GM18508 (cell line): ENCODE measurements at regions not wholly inside any gene's neighbourhood (a gene's known extent, or its start where the extent isn't known, plus 50 kb on each side); places are given as distances from the start of the nearest gene placed in this dataset.

Experiments
- ATAC-seq: cut with Tn5 transposase; IDR thresholded peaks from one replicate; pipeline ENCODE4 v1.9.1; 2021; ENCODE audit warnings: moderate number of reproducible peaks; ENCODE audit not compliant: insufficient read depth, unreplicated experiment

DNA sequence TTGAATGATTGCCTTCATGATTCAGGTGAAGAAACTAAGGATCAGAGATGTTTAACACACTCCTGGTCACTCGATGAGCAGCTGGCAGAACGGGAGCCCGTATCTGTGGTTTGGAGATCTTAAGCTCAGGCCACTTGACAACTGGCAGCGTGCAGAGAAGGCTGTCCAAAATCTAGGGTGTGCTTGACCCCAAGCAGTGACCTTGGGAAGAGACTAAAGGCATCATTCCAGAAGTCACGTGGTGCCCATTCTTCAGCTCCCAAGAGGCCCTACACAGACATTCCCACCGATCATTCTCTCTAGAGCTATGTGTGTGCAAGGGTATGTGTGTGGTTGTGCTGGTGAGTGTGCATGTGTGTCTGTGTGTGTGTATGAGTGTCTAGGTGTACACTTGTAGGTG, 493.8 kb downstream of the TCERG1L start:
- no peak for ATAC-seq

DNA sequence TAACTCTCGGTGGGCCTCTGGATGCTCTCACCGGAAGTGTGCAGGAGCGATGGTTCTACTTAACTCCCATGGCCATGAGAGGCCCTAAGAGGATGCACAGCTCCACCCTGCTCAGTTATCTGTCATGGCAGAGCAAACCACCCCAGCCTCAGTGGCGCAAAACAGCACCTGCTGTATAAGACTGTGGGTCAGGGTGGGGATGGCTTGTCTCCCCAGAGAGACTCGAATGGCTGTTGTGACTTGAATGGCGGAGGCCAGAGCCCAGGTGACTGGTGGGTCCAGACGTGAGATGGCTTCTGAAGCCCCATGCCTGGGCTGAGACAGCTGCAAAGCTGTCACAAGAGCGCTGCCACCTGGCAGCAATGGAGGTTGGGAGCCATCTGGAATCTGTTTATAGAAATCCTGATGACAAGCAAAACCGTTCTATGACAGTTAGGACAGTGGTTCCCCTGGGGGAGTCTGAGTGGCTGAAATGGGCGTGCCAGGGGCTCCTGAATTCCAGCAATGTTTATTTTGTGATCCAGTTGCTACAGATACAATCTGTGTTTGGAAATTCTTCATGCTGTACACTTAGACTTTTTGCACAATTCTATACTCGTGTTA, 490.5 kb downstream of the TCERG1L start:
- ATAC-seq, result no peak

DNA sequence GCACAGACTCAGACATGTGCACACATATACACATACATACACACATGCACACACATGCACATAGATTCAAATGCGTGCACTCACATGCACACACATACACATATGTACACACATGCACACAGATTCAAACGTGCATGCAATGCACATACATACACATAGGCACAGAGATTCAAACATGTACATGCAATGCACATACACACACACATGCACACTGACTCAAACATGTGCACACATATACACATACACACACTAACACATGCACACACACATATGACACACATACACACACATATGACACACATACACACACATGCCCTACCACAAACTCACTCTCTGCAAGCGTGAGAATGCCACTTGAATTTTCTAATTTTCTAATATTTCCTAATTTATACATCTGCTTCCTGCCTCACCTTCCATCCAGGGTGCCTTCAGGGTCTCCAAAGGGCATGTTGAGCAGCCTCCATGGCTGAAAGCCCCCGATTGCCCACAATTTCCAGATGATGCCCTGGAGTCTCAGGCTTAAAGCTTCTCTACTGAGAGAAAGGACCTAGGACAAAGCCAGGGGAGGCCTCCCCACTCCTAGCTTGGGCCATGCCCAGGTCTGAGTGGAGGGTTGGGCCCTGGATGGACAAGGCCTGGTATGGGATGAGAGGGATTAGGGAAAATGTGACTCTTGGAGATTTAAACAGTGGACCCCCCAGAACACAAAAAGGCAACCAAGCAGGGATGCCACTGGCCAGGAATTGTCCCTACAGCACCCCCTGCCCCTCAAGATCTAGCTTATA, 487.1 kb downstream of the TCERG1L start:
- ATAC-seq, result no peak

DNA sequence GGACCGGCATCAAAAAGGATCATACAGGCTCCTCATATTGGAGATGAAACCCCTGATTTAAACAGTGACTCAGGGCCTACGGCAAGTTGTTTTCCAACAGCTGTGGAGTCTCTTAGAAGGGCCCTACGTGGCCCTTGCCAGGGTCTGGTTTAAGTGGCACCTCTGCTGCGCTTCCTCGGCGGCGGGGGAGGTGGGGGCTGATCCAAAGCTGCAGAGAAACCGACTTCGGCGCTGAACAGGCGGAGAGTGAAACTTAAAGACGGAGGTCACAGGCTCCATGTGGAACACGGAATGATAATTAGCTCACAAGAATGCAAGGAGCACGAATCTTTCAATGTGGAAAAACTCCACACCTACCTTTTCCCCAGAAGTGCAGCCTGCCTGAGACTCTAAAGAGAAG, 477.9 kb downstream of the TCERG1L start:
- no peak for ATAC-seq

DNA sequence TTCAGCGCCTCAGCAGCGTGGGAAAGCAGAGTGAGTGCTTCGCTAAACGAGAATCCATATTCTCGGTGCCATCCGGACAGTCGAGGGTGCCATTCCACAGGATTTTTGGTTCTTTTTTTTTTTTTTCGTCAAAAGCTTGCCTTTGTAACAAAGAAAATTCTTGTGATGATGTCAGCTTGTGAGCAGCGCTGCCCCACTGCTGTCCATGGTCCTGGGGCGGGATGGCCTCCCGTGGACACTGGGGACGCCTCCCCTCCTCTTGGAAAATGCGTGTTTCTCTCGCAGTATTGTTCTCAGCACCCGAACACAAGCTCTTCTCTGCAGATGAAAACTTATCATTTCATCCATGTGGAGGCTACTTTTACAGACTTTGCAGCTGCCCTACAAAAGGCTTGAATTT, 477.4 kb downstream of the TCERG1L start:
- no peak for ATAC-seq

DNA sequence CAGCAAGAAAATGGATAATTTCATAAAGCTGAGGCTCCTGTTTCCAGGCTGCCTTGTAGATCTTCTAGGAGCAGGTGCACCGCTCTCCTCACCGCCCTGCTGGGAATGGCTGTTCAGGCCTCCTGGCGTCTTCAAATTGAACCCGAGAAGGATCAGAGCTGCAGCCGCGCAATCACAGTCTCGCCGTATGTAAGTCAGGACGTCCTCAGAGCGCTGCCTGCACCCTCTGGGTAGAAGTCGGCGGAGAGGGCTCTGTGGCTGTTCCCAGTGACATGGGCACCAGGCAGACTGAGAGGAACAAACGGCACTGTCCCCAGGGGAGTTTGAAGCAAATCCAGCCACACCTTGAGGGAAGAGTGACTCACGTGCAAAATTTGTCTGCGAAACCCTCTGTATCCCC, 476.9 kb downstream of the TCERG1L start:
- no peak for ATAC-seq

DNA sequence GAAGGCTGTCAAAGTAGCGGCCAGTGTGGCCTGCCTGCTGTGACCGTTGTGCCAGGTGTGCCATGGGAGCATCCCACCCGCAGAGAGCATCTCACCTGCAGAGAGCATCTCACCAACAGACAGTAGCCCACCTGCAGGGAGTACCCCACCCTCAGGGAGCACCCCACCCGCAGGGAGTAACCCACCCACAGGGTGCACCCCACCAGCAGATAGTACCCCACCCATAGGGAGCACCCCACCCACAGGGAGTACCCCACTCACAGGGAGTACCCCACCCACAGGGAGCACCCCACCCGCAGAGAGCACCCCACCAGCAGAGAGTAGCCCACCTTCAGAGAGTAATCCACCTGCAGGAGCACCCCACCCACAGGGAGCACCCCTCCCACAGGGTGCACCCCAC, 476.5 kb downstream of the TCERG1L start:
- no peak for ATAC-seq

GRCh38 chr10:130836344-130836743, 475.2 kb downstream of the TCERG1L start:
- no peak for ATAC-seq

DNA sequence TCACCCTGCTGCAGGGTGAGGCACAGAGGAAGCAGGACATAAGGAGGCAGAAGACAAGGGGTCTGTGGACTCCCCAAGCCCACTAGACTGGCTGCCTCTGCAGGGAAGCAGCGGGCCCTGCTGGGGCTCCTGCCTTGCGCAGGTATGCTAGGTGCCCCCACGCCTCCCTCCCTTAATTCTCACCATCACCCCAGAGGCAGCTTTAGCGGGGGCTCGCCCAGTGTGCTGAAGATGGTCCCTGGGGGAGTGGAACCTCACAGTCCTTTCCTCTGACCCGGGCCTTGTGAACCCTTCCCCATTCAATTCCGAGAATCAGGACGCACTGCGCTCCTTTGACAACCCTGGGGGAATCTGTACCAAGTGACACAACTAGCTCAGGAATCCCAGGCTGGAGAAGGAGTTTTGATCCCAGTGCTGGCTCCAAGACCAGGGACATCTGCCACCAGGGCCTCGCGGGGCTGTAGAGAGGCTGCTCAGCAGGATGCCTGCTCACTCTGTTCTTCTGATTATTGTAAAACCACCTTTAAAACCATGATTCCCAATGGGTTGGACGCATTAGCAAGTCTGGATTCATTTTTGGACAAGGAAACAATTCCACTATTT, 468.4 kb downstream of the TCERG1L start:
- no peak for ATAC-seq

- no peak for ATAC-seq
Measured at GRCh38 chr10:130844310-130844709, 467.2 kb downstream of the TCERG1L start.

- ATAC-seq, result no peak
Measured at GRCh38 chr10:130847170-130847569, 464.4 kb downstream of the TCERG1L start.

GRCh38 chr10:130848855-130849254, 462.7 kb downstream of the TCERG1L start:
- ATAC-seq, result no peak

DNA sequence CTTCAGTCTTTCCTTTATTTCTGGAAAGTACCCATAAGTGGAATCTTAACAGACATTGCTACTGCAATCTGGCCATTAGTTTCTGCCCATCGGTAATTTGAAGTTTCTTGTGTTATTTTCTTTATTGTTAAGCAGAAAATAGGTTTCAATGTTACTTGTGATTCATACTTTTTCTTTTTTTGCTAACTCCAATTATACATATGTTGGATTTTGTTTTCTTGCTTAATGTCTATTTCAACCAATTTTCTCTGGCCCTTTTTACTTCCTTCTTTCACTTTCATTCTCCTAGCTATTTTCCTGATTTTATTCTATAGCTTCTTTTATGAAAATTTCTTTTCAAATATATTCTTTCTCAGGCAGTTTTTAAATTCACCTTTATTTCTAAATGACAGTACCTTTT, 457.4 kb downstream of the TCERG1L start:
- ATAC-seq, result no peak

- ATAC-seq, result no peak
Measured at GRCh38 chr10:130857631-130858295, 453.8 kb downstream of the TCERG1L start.

GRCh38 chr10:130858626-130859025, 452.9 kb downstream of the TCERG1L start:
- no peak for ATAC-seq

DNA sequence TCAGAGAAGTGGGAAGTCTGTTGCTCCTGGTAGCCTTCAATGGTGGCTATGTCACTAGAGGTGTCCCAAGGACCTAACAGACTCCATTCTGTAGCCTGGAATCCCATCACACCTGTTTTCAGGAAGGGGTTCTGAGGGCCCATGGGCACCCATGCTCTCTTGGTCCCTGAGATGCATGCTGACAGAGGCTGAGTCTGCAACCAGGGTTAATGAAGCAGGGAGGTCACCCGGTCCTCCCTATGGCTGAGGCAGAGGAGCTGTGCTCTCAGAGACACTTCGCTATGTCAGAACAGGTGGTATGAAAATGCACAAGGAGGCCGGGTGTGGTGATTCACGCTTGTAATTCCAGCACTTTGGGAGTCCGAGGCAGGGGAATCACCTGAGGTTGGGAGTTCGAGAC, 452.1 kb downstream of the TCERG1L start:
- ATAC-seq, result no peak

DNA sequence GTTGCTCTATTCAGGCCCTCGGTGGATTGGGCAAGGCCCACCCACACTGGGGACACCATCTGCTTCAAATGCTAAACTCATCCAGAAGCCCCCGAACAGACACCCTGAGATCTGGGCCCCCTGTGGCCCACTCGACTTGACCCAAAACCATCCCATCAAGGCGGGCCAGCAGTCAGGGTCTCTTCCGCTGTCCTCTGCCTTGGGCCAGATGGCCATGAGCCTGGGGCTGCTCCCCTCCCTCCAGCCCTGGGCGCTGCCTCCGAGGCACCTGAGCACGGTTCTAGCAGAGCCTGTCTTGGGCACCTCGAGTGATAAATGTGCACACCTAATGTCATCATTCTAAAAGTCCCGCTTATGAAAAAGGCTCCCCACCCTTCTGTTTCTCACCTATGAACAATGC, 449.4 kb downstream of the TCERG1L start:
- no peak for ATAC-seq

DNA sequence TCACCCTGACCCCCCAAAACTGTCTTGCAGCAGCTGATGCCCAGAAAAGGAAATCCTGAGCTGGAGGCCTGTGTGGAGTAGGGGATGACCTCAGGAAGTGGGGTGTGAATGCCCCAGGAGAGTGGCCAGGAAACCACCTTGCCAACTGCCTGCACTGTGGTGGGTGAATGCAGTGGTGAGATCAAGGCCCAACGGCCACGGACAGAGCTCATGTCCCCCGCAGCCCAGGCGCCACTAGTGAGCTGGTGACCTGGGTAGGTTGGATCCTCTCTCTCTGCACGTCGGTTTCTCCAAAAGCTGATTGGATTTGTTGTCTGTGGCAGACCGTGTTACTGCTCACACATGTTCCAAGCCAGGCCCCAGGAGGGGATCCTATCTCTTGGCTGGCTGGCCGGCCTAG, 448.9 kb downstream of the TCERG1L start:
- no peak for ATAC-seq

GRCh38 chr10:130863044-130863443, 448.5 kb downstream of the TCERG1L start:
- no peak for ATAC-seq

DNA sequence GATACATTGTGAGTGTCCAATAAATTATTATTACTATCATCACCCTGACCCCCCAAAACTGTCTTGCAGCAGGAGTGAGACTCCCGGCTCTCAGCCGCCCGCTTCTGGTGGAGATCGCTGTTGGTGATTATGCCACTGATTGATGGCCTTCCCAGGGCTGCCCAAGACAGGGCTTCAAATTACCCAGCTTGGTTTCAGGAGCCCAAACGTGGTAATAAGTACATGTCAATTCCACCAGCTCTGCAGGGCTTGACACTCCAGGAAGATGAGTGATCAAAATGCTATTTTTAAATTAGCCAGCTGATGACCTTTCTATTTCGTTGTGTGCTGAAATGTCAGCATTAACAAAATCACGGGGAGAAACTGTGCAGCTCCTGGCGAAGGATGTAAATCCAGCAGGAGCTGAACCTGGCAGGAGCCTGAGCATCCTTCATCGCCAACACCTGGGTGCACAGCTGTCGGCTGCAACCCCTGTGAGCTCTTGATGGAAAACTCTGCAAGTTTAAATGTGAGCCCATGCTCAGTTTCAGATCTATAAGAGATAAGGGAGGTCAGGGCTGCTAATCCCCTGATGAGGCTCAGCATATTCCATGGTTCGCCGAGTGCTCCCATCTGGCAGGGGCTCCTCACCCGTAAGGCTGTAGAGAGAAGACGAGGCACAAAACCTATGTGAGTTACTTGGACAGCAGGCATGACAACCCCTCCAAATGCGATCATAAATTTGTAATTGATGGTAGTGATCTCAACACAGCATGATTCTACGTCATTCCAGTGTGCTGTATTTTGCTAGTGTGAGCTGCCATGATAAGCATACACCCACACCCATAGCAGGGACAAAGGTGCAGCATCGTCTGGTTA, 446.3 kb downstream of the TCERG1L start:
- ATAC-seq, result no peak
